Cardiac muscle cell (in vitro differentiated cells and primary cell): ENCODE measurements at regions not wholly inside any gene's neighbourhood (a gene's known extent, or its start where the extent isn't known, plus 50 kb on each side); places are given as distances from the start of the nearest gene placed in this dataset.

Source experiments
- DNase-seq, 2 donors: peaks; one replicate each; pipeline versions ENCODE4 v3.0.0 to v3.0.0-alpha.2; 2010 to 2017; ENCODE audit warnings: low read depth in 1 of 2, low spot score in 1 of 2
- H3K27ac ChIP-seq: fragments of 200-600 bp; sonication (generic); 2 replicates; pipeline ENCODE4 v1.5.1; 2016
- H3K27me3 ChIP-seq: fragments of 200-600 bp; sonication (generic); 2 replicates; pipeline ENCODE4 v1.6.0; 2016; ENCODE audit warnings: control low read depth
- H3K36me3 ChIP-seq: fragments of 200-600 bp; sonication (generic); 2 replicates; pipeline ENCODE4 v1.5.1; 2016; ENCODE audit warnings: control low read depth
- H3K4me1 ChIP-seq: fragments of 200-600 bp; sonication (generic); 2 replicates; pipeline ENCODE4 v1.8.1; 2017; ENCODE audit warnings: low read depth, mild to moderate bottlenecking, mixed run types
- H3K4me3 ChIP-seq: fragments of 200-600 bp; sonication (generic); 2 replicates; pipeline ENCODE4 v1.5.1; 2016; ENCODE audit warnings: mild to moderate bottlenecking
- H3K9me3 ChIP-seq: fragments of 200-600 bp; sonication (generic); 2 replicates; pipeline ENCODE4 v1.5.1; 2017; ENCODE audit warnings: low read depth, mild to moderate bottlenecking, control low read depth
- TF ChIP-seq, protein P1 (sequence below): IDR thresholded peaks from 2 replicates; pipeline ENCODE4 v1.5.1; 2012; ENCODE audit warnings: low read depth, mild to moderate bottlenecking, low read length

DNA sequence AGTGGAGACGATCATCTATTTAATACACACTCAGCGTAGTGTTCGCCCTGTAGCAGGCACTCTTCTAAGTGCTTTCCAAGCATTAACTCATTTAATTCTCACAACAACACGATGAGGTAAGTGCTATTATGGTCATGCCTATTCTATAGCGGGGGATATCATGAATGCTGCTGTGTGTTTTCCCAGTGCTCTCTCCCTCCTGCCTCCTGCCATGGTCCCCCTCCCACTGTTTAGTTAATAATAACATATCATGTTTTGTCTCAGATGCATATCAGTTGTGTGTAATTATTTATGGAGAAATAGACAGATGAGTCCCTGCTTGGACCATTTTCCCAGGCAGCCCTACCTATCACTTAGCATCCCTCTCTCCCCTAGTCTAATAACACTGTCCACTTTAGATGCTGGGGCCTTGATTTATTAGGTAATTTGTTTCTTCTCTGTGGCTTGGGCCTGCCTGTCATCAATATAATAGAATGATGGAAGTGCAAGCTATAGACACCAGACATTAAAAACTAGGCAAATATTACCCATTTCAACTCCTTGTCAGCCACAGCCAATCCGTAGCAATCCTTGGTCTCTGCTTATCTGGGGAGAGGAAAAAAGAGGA is 122.9 kb upstream of the TLE3 start:
- H3K4me1 ChIP-seq, result no peaks in the 10 kb centered on the region

DNA sequence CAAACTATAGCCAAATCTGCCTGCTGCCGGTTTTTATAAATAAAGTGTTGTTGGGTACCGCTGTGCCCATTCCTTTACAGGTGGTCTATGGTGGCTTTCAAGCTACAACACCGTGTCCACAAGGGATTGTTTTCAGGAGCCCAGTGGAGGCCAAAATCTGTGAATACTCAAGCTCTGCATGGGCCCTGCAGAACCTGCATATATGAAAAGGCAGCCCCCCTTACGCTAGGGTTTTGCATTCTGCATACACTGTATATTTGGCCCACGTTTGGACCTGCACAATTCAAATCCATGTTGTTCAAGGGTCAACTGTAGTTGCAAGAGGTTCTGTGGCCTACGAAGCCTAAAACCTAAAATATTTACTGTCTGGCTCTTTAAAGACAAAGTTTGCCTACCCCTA is 122.2 kb upstream of the TLE3 start:
- H3K4me1 ChIP-seq, result no peaks in the 10 kb centered on the region
- TF ChIP-seq, protein P1, sequence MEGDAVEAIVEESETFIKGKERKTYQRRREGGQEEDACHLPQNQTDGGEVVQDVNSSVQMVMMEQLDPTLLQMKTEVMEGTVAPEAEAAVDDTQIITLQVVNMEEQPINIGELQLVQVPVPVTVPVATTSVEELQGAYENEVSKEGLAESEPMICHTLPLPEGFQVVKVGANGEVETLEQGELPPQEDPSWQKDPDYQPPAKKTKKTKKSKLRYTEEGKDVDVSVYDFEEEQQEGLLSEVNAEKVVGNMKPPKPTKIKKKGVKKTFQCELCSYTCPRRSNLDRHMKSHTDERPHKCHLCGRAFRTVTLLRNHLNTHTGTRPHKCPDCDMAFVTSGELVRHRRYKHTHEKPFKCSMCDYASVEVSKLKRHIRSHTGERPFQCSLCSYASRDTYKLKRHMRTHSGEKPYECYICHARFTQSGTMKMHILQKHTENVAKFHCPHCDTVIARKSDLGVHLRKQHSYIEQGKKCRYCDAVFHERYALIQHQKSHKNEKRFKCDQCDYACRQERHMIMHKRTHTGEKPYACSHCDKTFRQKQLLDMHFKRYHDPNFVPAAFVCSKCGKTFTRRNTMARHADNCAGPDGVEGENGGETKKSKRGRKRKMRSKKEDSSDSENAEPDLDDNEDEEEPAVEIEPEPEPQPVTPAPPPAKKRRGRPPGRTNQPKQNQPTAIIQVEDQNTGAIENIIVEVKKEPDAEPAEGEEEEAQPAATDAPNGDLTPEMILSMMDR, result no peak
- no peak for DNase-seq
- peaks cover 85% of the 10 kb centered on the region for H3K27me3 ChIP-seq
- no peak overlapping the region for H3K4me3 ChIP-seq
- no peak overlapping the region for H3K27ac ChIP-seq
- H3K36me3 ChIP-seq, result no peaks in the 10 kb centered on the region
- H3K9me3 ChIP-seq, result no peaks in the 10 kb centered on the region

More for the DNA sequence above, 122.9 kb upstream of the TLE3 start:
- Histone ChIP-seq H3K27me3 (peaks cover 85% of the 10 kb centered on the region), H3K27ac (no peak overlapping the region), H3K9me3 (no peaks in the 10 kb centered on the region), H3K36me3 (no peaks in the 10 kb centered on the region), H3K4me3 (no peak overlapping the region)
- DNase-seq, result no peak
- TF ChIP-seq, protein P1, result no peak

DNA sequence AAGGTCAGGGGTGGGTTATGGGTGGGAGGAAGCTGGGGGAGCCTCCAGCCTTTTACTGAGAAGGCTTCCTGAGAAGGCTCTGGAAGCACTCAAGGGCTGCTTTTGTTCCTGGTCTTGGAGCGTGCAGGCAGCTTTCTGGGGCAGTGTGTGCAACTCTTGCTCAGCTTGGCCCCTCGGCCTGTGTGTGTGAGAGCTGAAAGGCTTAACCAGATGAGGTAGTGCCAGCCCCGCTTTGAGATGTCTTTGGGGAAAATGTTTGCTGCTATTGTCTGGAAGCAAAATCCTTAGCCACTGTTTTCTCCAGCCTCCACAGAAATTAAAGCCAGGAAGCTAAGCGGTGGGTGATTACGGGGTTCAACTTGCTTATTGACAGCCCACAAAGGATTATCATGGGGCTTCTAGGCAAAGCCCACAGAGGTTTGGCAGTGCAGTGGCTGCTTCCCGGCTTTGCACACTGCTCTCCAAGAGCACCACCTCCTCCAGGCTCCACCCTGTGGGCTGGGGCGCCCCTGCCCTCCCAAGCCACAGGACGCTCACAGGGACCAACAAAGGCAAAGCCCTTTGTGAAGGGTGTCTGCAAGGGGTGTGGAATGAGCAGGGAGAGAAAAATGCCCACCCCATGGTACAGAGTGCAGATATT is 121.7 kb upstream of the TLE3 start:
- H3K36me3 ChIP-seq, result no peaks in the 10 kb centered on the region
- H3K27ac ChIP-seq, result no peak overlapping the region
- no peaks in the 10 kb centered on the region for H3K4me1 ChIP-seq
- TF ChIP-seq, protein P1, result no peak
- DNase-seq, result no peak
- H3K27me3 ChIP-seq, result peaks cover 85% of the 10 kb centered on the region
- no peaks in the 10 kb centered on the region for H3K9me3 ChIP-seq
- H3K4me3 ChIP-seq, result no peak overlapping the region

DNA sequence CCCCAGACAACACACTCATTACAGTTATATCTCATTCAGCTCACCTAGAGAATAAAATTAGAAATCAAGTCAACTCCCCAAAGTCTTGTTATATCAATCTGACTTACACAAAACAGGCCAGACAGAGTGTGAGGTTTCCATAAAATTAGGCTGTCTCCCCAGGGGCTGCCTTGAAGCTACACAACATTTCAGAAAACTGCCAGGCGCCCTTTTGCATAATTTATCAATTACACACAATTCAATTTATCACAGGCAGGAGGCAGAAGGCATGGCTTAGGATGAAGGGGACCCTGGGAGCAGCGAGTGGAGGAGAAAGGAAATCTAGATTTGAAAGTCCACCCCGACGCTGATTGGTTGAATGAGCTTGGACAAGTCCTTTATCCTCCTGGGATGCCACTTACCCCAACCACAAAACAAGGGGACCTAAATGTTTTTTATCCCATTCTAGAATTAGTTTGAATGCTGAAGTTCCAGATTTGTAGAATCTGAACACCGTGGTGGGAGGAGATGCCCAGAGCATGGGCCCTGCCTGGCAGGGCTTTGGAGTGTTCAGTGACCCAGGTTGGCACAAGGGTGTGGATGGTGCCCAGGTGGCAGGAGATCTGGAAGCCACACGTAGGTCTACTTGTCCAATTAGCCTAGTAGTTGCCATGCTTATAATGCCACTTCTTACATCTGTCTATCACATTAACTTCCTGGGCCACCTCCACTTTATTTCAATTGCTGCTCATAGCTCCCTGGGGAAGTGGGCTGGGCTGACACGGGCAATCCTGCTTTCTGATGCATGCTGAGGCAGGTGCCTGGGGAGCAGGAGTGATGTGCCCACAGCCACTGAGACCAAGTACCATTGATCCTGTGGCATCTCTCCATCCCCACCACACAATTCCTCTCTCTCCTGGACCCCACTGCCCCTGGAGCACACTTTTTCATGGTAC is 119.8 kb upstream of the TLE3 start:
- TF ChIP-seq, protein P1, result no peak

DNA sequence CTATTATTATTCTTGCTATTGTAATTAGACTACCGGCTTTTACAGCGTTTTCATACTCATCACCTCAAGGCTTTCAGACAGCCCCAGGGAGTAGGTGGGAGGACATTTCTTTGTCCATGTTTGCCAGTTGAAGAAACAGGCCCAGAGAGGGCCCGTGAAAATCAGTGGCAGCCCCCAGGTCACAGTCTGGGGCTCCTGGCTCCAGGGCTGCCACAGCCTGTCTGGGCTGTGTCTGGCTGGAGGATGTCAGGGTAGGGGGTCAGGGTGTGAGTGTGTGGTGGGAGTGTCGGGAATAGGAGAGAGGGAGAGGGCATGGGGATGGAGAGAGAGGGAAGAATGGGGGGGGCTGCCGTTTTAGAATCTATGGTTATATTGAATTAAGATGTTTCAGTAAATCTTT is 118.2 kb upstream of the TLE3 start:
- peaks cover 71% of the 10 kb centered on the region for H3K27me3 ChIP-seq
- no peaks in the 10 kb centered on the region for H3K4me1 ChIP-seq
- no peaks in the 10 kb centered on the region for H3K9me3 ChIP-seq
- DNase-seq, result no peak
- H3K36me3 ChIP-seq, result no peaks in the 10 kb centered on the region
- H3K4me3 ChIP-seq, result no peak overlapping the region
- TF ChIP-seq, protein P1, result no peak
- no peak overlapping the region for H3K27ac ChIP-seq

More for the DNA sequence above, 119.8 kb upstream of the TLE3 start:
- Histone ChIP-seq H3K27me3 (peaks cover 83% of the 10 kb centered on the region), H3K4me3 (no peak overlapping the region), H3K9me3 (no peaks in the 10 kb centered on the region), H3K4me1 (no peaks in the 10 kb centered on the region), H3K36me3 (no peaks in the 10 kb centered on the region), H3K27ac (no peak overlapping the region)
- DNase-seq, result no peak
